ENCODE measurements at regions not wholly inside any gene's neighbourhood (a gene's known extent, or its start where the extent isn't known, plus 50 kb on each side); places are given as distances from the start of the nearest gene placed in this dataset.

DNA sequence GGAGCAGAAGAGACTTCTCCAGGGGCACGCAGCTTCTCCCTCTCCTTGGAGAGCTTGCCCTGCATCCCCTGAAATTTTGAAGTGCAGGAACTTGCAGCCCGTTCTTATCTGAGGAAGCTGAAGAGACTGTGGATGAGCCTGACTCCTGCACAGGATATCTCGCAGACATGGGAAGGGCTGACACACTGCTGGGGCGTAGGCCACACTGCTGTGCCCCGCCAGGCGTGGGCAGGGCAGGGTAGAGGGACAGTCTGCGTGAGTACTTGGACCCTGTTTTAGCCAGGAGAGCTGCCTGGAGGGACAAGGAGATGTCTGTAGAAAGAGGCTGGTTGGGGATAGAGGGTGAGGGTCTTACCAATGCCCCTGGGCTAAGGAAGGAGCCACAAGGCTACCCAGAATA, 353.7 kb upstream of the NBEA start:
- Histone ChIP-seq H3K27me3 (ENCODE audit: insufficient read depth, low read length) (no peaks in the 10 kb centered on the region), H2BK15ac (ENCODE audit: low read depth, low read length) (no peak overlapping the region), H2BK5ac (ENCODE audit: insufficient read length, low read length) (no peak overlapping the region), H3K14ac (ENCODE audit: insufficient read depth, low read length) (no peak overlapping the region), H3K4me1 (ENCODE audit: insufficient read depth, low read length) (peaks cover 6% of the 10 kb centered on the region; the same call in 1 of the 2 replicates), H2AFZ (ENCODE audit: low read length) (no peak overlapping the region), H2AK5ac (ENCODE audit: insufficient read length, low read length) (no peak overlapping the region), H2BK120ac (ENCODE audit: low read depth, low read length, poor library complexity, severe bottlenecking) (no peak overlapping the region), H4K20me1 (ENCODE audit: control insufficient read depth, insufficient read depth, insufficient read length) (no peaks in the 10 kb centered on the region), H3K56ac (ENCODE audit: insufficient read length, low read depth, low read length) (no peak overlapping the region), H3K9ac (ENCODE audit: extremely low read depth, insufficient read length, low read length) (no peak overlapping the region), H4K5ac (ENCODE audit: insufficient read length, low read depth, low read length) (no peak overlapping the region), H2BK20ac (ENCODE audit: low read depth, low read length, poor library complexity, severe bottlenecking) (no peak overlapping the region), H3K79me2 (ENCODE audit: insufficient read depth, low read length) (no peaks in the 10 kb centered on the region), H2BK12ac (ENCODE audit: insufficient read length, low read depth, low read length) (no peak overlapping the region), H3T11ph (ENCODE audit: low read length) (no peak overlapping the region), H3K23ac (ENCODE audit: insufficient read length, low read depth, low read length) (no peak overlapping the region), H3K18ac (ENCODE audit: insufficient read length, low read depth, low read length) (no peak overlapping the region), H4K91ac (ENCODE audit: insufficient read length, low read depth, low read length) (no peak overlapping the region), H3K23me2 (ENCODE audit: insufficient read length, low read depth, low read length, poor library complexity, severe bottlenecking) (no peaks in the 10 kb centered on the region), H4K8ac (replicated peaks; ENCODE audit: insufficient read length, low read depth, low read length) (no peak overlapping the region), H3K4me2 (ENCODE audit: insufficient read depth, insufficient read length, low read length) (no peak overlapping the region), H3K27ac (ENCODE audit: insufficient read length, low read depth, low read length) (no peak overlapping the region), H3K79me1 (ENCODE audit: insufficient read depth, low read depth, low read length, poor library complexity, severe bottlenecking) (no peaks in the 10 kb centered on the region), H3K4ac (ENCODE audit: low read depth, low read length) (no peak overlapping the region), H3K9me3 (ENCODE audit: control insufficient read depth, low read depth, low read length) (no peaks in the 10 kb centered on the region)
- peaks cover 22 to 23% of the 10 kb centered on the region in 2 experiments for H3K4me1 Mint-ChIP-seq
- TF ChIP-seq, protein P1, sequence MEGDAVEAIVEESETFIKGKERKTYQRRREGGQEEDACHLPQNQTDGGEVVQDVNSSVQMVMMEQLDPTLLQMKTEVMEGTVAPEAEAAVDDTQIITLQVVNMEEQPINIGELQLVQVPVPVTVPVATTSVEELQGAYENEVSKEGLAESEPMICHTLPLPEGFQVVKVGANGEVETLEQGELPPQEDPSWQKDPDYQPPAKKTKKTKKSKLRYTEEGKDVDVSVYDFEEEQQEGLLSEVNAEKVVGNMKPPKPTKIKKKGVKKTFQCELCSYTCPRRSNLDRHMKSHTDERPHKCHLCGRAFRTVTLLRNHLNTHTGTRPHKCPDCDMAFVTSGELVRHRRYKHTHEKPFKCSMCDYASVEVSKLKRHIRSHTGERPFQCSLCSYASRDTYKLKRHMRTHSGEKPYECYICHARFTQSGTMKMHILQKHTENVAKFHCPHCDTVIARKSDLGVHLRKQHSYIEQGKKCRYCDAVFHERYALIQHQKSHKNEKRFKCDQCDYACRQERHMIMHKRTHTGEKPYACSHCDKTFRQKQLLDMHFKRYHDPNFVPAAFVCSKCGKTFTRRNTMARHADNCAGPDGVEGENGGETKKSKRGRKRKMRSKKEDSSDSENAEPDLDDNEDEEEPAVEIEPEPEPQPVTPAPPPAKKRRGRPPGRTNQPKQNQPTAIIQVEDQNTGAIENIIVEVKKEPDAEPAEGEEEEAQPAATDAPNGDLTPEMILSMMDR (conservative IDR thresholded peaks at IDR 0.05): no peak
- DNase-seq: no peak
- no CpG with 5 or more reads among the region's 7 CpGs for WGBS (ENCODE audit: extremely low coverage, insufficient read length, low lambda C conversion rate)
- no peaks in the 10 kb centered on the region; a peak in 1 of 7 replicates for H3K36me3 Mint-ChIP-seq (ENCODE audit: insufficient read depth in 1 of 3, low read depth in 3 of 3)
- H3K9me3 Mint-ChIP-seq: no peaks in the 10 kb centered on the region; a peak in 1 of 5 replicates
- H3K27me3 Mint-ChIP-seq (ENCODE audit: low read depth): no peaks in the 10 kb centered on the region
- H3K27ac Mint-ChIP-seq: no peak overlapping the region; a peak in 1 of 7 replicates
- H3K4me3 Mint-ChIP-seq: no peak overlapping the region

Measured in H9 (cell line).